GM18868 (cell line): ENCODE measurements at regions not wholly inside any gene's neighbourhood (a gene's known extent, or its start where the extent isn't known, plus 50 kb on each side); places are given as distances from the start of the nearest gene placed in this dataset.
"Not testable (repeated sequence)": the region's sequence is repeated elsewhere in the genome, so short reads cannot be mapped to it uniquely, and the experiment has no call there.

Experiments
- ATAC-seq: cut with Tn5 transposase; IDR thresholded peaks from one replicate; pipeline ENCODE4 v1.9.1; 2021; ENCODE audit warnings: mild to moderate bottlenecking, moderate library complexity; ENCODE audit not compliant: unreplicated experiment

- not testable (repeated sequence) for ATAC-seq
Observed at GRCh38 chr7:159335181-159335926, 190.7 kb upstream of the VIPR2 start.

- ATAC-seq, result not testable (repeated sequence)
Observed at GRCh38 chr7:159332854-159333479, 188.3 kb upstream of the VIPR2 start.

- no peak for ATAC-seq
Observed at GRCh38 chr7:159331462-159331861, 186.8 kb upstream of the VIPR2 start.

- no peak for ATAC-seq
Observed at GRCh38 chr7:159329818-159330378, 185.2 kb upstream of the VIPR2 start.

- ATAC-seq, result no peak
Observed at GRCh38 chr7:159328096-159328495, 183.4 kb upstream of the VIPR2 start.

GRCh38 chr7:159323359-159323758 is 178.7 kb upstream of the VIPR2 start:
- ATAC-seq, result no peak

- ATAC-seq, result no peak
Observed at GRCh38 chr7:159321278-159321677, 176.6 kb upstream of the VIPR2 start.

GRCh38 chr7:159318682-159319351 is 174.2 kb upstream of the VIPR2 start:
- no peak for ATAC-seq

- no peak for ATAC-seq
Observed at GRCh38 chr7:159317294-159317693, 172.6 kb upstream of the VIPR2 start.

GRCh38 chr7:159311172-159311494 is 166.5 kb upstream of the VIPR2 start:
- no peak for ATAC-seq

- no peak for ATAC-seq
Observed at GRCh38 chr7:159310457-159311171, 165.9 kb upstream of the VIPR2 start.

- not testable (repeated sequence) for ATAC-seq
Observed at GRCh38 chr7:159309214-159309613, 164.5 kb upstream of the VIPR2 start.

- no peak for ATAC-seq
Observed at GRCh38 chr7:159306012-159306411, 161.3 kb upstream of the VIPR2 start.

- not testable (repeated sequence) for ATAC-seq
Observed at GRCh38 chr7:159305185-159305584, 160.5 kb upstream of the VIPR2 start.

GRCh38 chr7:159303510-159303909 is 158.8 kb upstream of the VIPR2 start:
- not testable (repeated sequence) for ATAC-seq

- no peak for ATAC-seq
Observed at GRCh38 chr7:159296093-159296681, 151.5 kb upstream of the VIPR2 start.

- ATAC-seq, result not testable (repeated sequence)
Observed at GRCh38 chr7:159286487-159286886, 141.8 kb upstream of the VIPR2 start.

- ATAC-seq, result no peak
Observed at GRCh38 chr7:159281573-159281972, 136.9 kb upstream of the VIPR2 start.

GRCh38 chr7:159280008-159280407 is 135.3 kb upstream of the VIPR2 start:
- no peak for ATAC-seq

GRCh38 chr7:159272739-159273138 is 128.1 kb upstream of the VIPR2 start:
- no peak for ATAC-seq

- no peak for ATAC-seq
Observed at GRCh38 chr7:159271781-159272180, 127.1 kb upstream of the VIPR2 start.
